Ishikawa (cell line): ENCODE measurements at regions not wholly inside any gene's neighbourhood (a gene's known extent, or its start where the extent isn't known, plus 50 kb on each side); places are given as distances from the start of the nearest gene placed in this dataset.

Experiments used
- EP300 ChIP-seq: IDR thresholded peaks from 2 replicates; pipeline ENCODE4 v1.6.1; 2012; ENCODE audit warnings: borderline replicate concordance
- NFIC ChIP-seq: IDR thresholded peaks from 2 replicates; pipeline ENCODE4 v1.6.1; 2012

- TF ChIP-seq NFIC (no peak), EP300 (no peak)
Measured at GRCh38 chr5:98308231-98308630, 465.2 kb upstream of the RGMB start.
